H4 (cell line): ENCODE measurements at regions not wholly inside any gene's neighbourhood (a gene's known extent, or its start where the extent isn't known, plus 50 kb on each side); places are given as distances from the start of the nearest gene placed in this dataset.

Experiments used
- DNase-seq: peaks from one replicate; pipeline ENCODE4 v3.0.0-alpha.2; 2015; ENCODE audit warnings: low spot score

DNA sequence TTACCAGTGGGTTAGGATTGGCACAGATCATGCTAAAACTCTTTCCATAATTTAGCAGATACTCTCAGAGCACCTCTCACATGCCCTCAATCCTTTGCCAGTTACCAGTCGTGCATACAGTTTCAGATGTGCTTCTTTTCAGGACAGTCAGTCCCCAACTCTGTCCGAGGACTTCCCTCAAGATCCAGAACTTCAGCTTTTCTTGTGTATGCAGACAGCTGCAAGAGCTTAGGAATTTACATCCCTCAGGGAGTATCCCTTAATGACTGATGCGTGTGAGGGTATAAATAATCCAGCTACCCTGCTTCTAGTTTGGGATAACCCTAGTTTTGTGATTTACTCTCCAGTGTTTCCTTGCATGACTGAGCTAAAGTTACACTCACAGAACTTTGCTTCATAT, 393.0 kb upstream of the PLXNA2 start:
- DNase-seq, result no peak

DNA sequence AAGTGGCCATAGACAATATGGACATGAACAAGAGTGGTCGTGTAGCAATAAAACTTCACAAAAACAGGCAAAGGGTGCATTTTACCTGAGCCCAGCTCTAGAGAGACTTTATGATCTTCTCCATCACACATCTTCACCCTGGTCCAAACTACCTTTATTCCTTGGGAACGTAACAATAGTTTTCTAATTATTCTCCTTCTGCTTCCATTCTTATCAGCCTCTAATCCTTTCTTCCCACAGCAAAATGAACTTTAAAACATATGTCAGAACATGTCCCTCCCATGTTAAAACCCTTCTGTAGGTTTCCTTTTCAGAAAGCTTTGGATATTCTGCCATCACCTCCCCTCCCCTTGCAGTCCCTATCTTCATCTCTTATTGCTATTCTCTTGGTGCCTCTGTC, 395.2 kb upstream of the PLXNA2 start:
- DNase-seq, result no peak

GRCh38 chr1:208640295-208640694, 396.1 kb upstream of the PLXNA2 start:
- DNase-seq, result no peak

DNA sequence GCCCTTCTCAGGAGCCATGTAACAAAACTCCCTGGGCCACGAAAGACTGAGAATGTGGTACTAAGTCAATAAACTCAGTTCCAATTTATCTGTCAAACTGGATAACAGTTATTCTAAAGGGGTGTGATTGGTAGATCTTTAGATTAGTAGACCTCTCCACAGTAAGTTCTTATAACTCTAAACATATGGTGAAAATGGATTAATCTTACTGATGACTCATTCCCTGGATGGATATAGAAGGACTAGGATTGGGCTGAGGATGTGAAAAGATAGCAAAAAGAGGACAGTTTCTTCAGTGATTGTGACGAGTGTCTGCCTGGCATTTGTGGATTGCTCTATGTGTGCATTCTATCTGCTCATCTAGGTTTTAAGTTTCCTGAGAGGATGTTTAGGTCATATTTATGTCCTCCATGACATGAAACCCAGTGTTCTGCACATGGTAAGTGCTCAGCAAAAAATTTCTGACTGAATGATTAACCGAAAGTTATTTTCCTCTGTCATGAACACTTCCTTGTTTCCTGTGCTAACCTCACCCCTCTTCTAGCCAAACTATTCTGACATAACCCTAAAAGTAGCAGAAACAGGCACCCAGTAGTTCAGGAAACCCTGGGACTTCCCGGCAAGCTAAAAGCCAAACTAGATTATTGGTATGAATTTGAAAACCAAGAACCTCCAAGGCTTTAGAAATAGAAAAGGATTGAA, 397.5 kb upstream of the PLXNA2 start:
- DNase-seq, result no peak

DNA sequence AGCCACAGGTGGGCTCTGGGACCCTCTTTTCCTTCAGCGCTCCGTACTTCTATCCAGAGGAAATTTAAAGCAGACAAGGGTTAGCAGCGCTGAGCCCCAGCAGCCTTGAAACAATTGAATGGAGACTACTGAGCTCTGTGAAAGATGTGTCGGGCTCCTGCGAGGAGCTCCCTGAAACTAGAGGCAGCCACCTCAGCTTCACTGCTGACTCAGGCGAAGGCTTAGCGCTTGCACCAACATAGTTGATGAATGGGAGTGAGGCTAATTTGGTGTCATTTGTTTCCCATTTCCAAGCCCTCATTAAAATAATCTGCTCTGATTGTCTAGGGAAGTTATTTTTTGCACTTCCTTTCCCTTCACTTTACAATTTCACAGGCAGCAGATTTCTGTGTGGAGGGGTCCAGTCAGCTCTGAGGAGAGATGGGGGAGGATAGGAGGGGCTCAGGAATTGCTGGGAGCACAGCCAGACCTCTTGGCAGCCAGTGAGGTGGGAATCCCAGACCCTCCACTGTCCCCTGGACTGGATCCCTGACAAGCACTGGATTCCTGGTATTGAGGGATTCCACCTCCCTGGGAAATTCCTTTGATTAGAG, 398.9 kb upstream of the PLXNA2 start:
- DNase-seq, result no peak

DNA sequence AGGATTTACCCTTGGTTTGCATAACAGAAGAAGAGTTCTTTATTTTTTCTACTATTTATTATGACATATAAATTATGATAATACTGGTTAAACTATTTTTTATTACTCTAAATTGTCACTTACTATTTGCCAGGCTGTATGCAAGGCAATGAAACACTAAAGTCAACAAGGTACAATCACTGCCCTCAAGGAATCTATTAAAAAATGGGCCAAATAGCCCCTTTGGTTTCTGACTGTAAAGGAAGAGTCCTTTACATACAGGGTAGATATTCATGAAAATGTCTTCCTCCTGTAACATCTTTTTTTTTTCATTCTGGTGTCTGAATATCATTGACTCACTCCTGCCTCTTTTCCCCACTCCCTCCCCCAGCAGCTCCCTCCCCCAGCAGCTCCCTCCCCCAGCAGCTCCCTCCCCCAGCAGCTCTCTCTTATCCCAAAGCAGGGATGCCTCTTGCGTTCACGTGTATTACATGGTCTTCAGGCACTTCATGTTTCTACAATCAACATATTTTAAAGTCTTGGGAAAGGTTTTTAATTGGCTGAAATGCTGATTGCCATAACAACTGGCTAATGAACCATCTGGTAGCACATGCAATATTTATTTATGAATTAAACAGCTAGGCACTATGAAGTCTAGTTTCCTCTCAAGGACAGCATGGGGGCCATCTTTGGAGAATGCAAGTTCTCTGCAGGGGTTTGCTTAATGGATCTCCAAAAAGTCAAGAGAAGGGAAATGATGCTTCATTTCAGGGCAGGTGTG, 400.4 kb upstream of the PLXNA2 start:
- DNase-seq, result no peak

DNA sequence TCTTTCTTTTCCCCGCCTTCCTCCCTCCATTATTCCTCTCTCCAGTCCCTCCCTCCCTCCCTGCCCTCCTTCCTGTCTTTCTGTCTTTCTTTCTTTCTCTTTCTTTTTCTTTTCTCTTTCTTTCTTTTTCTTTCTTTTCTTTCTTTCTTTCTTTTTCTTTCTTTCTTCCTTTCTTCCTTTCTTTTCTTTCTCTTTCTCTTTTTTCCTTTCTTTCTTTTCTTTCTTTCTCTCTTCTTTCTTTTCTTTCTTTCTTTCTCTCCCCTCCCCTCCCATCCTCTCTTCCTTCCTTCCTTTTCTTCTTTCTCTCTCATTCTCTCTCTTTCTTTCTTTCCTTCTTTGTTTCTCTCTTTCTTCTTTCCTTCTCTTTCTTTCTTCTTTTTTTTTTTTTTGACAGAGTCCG, 402.2 kb upstream of the PLXNA2 start:
- DNase-seq, result no peak

DNA sequence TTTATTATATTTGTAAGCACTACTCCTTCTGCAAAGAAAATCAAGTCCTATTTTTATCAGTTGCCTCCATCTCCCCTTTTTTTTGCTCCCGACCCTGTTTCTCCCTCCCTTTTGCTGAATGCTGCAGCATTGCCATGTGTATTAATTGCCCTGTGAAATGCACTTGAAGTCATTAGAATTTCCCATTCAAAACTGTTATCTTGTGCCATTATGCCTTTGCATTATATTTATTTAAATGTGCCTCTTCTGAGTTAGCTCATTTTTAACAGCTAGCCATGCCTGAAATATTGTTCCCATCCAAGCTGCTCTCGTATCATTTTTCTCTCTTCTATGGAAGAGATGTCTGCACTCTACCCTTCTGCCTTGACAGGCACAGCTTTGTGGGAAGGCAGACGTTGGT, 404.0 kb upstream of the PLXNA2 start:
- DNase-seq, result no peak

DNA sequence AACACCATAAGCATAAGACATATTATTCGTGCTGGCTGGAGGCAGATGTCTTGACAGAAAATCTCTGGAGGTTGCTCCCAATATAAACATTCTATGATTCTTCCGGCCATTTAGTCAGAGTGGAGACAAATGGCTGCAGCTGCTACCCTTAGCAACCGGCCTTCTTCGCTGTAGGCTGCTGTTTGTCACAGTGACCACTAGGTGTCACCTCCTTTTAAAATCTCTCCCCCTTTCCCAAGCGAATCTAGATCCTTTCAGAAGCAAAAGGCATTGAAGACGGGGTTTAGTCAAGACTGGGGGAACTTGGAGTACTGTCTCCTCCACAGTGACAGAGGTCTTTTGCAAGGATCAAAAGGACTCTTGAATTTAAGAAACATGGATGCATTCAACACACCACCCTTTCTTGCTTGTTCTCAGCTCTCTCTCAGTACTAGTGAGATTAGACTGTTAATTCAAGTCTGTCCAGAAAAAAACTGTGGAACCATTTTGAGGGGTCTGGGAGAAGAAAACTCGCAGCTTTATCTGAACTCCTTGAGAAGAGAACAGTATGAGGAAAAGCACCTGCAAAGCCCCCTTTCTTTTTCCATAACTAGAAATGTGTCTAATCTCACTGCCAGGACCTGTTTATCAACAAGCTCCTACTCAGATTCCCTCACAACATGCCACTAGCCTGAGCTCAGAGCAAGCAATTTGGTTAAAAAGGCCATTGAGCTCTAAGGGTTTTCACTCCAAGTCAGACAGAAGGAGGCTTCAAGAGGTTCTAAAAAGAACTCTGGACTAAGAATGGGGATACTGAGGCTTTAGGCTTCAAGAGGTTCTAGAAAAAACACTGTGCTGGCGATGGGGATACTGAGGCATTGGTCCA, 408.3 kb upstream of the PLXNA2 start:
- peak; percentile 74 for DNase-seq

DNA sequence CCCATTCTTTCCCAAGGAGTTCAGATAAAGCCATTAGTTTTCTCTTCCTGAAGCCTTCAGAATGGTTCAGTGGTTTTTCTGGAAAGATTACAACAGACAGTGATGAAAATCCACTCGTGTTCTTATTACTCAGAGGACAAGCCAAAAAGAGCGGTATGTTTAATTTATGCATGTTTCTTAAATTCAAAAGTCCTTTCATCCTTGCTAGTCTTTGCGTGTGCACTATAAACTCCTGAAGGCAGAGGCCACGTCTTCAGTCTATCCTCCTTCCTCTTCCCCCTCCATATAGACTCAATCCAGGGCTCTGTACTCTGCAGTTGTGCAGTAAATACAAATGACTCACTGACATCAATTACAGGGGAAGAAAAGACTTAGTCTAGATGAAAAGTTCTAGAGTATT, 409.2 kb upstream of the PLXNA2 start:
- DNase-seq, result no peak

- peak; percentile 14 for DNase-seq
Measured at GRCh38 chr1:208654241-208654640, 410.1 kb upstream of the PLXNA2 start.

DNA sequence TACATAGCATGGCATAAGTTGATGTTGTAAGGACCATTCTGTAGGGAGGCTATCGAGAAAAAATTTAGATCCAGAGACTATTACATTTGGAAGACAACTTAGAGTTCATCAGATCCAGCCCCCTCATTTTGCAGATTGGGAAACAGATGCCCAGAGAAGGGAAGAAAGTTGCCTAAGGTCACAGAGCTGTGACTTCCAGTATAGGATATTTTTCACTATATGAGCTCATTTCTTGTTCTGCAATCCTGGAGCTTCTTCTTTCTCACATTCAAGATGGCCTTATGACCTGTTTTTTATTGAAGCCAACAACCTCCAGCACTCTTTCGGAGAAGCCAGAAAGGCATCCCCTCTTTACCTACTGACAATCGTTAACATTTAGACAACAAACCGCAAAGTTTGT, 421.8 kb upstream of the PLXNA2 start:
- DNase-seq, result no peak

DNA sequence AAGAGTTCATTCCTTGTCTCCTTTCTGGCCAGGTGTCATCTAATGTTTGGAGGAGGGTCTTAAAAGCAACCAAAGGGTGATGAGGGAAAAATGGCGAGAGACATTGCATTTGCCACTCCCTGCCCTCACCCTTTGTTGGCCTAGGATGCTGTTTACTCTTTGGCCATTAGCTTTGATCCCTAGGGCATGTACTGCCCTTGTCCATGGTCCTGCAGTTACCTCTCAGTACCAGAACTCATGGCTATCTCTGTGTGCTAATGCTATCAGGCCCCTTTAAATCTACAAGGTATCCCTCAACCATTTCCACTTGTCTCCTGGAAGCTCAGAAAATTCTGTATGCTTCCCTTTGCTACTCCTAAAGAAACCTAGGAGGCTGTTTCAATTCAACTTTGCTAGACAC, 424.8 kb upstream of the PLXNA2 start:
- no peak for DNase-seq

DNA sequence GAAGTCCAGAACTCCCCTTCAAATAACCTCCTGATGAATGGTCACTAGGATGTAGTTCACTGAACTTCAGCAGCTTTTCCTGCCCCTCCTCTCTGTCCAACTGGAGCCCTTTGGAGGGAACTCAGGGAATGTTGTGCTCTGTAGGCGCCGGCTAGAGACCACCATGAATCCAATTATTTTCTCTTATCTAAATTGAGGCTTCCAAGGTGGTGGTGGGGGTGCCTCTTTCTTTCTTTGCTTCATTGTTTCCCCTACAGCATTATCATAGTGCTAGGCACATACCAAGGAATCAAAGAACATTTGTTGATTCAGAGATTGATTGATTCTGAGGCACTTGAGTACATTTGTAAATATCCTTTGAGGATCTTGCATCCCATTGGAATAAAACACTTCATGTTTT, 426.6 kb upstream of the PLXNA2 start:
- no peak for DNase-seq

- no peak for DNase-seq
Measured at GRCh38 chr1:208681878-208682663, 437.9 kb upstream of the PLXNA2 start.

DNA sequence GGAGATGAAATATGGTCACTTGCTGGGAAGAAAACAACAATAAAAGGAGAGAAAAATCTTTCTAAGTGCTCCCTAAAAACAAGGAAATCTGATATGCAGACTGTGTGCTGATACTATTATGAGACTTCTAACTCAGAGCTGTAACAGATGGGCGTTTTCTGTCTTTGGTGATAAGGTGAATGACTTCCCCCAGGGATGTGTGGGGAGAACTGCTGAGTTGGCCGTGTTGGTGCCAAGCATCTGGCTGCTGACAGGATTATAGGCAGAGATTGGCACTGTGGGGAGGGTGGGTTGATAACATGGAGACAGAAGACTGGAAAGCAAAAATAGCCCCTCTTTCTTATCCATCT, 438.5 kb upstream of the PLXNA2 start:
- no peak for DNase-seq

DNA sequence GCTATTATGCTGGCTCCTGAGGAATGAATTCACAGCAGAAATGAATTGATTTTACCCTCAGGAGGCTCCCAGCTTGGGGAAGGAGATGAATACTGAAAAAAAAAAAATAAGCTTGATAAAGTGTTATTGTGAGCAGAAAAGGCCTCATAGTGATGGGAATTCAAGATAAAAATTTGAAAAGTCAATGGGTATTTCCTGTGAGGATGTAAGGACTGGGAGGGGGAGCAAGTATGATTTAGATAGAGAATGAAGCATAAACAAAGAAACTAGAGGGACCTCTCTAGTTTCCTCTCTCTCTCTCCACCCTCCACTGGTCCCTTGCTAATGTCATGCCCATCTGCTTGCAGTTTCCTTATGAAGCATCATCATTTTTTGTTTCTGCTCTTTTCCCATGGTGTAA, 439.0 kb upstream of the PLXNA2 start:
- DNase-seq, result no peak

GRCh38 chr1:208684192-208684591, 440.0 kb upstream of the PLXNA2 start:
- DNase-seq, result no peak

- DNase-seq, result no peak
Measured at GRCh38 chr1:208686592-208686991, 442.4 kb upstream of the PLXNA2 start.

DNA sequence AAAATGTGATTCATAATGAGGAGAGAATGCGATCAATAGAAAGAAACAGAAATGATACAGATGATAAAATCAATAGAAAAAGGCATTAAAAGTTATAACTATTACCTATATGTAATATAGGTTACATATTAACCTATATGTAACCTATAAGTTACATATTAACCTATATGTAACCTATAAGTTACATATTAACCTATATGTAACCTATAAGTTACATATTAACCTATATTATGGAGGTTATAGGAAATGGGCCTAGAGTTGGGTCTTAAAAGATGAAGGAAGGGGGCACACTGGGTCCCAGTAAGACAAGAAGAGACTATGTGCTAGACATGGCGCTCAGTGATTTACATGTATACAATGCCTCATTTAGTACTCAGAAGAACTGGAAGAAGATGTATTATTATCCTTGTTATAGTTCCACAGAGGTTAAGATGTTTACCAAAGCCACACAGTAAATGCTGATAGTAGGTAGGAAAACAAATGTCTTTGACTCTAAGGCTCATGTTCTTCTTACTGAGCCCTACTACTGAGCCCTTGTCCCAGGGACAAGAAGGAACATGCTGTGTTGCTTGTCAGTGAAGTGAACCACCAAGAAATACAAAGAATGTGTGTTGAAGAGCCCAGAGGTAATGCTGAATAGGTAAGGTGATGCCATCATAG, 444.6 kb upstream of the PLXNA2 start:
- DNase-seq, result no peak

- no peak for DNase-seq
Measured at GRCh38 chr1:208691012-208691411, 446.8 kb upstream of the PLXNA2 start.
